Cardiac muscle cell (in vitro differentiated cells and primary cell): ENCODE measurements at regions not wholly inside any gene's neighbourhood (a gene's known extent, or its start where the extent isn't known, plus 50 kb on each side); places are given as distances from the start of the nearest gene placed in this dataset.

Experiments
- DNase-seq, 2 donors: peaks; one replicate each; pipeline versions ENCODE4 v3.0.0 to v3.0.0-alpha.2; 2010 to 2017; ENCODE audit warnings: low read depth in 1 of 2, low spot score in 1 of 2
- H3K27ac ChIP-seq: fragments of 200-600 bp; sonication (generic); 2 replicates; pipeline ENCODE4 v1.5.1; 2016
- H3K27me3 ChIP-seq: fragments of 200-600 bp; sonication (generic); 2 replicates; pipeline ENCODE4 v1.6.0; 2016; ENCODE audit warnings: control low read depth
- H3K36me3 ChIP-seq: fragments of 200-600 bp; sonication (generic); 2 replicates; pipeline ENCODE4 v1.5.1; 2016; ENCODE audit warnings: control low read depth
- H3K4me1 ChIP-seq: fragments of 200-600 bp; sonication (generic); 2 replicates; pipeline ENCODE4 v1.8.1; 2017; ENCODE audit warnings: low read depth, mild to moderate bottlenecking, mixed run types
- H3K4me3 ChIP-seq: fragments of 200-600 bp; sonication (generic); 2 replicates; pipeline ENCODE4 v1.5.1; 2016; ENCODE audit warnings: mild to moderate bottlenecking
- H3K9me3 ChIP-seq: fragments of 200-600 bp; sonication (generic); 2 replicates; pipeline ENCODE4 v1.5.1; 2017; ENCODE audit warnings: low read depth, mild to moderate bottlenecking, control low read depth
- CTCF ChIP-seq: IDR thresholded peaks from 2 replicates; pipeline ENCODE4 v1.5.1; 2012; ENCODE audit warnings: low read depth, mild to moderate bottlenecking, low read length

- Histone ChIP-seq H3K36me3 (no peaks in the 10 kb centered on the region), H3K4me3 (no peak overlapping the region), H3K9me3 (no peaks in the 10 kb centered on the region), H3K4me1 (no peaks in the 10 kb centered on the region), H3K27ac (no peak overlapping the region), H3K27me3 (no peaks in the 10 kb centered on the region)
- no peak for TF ChIP-seq CTCF
- no peak for DNase-seq
Measured at GRCh38 chr11:70759846-70760245, 361.5 kb downstream of the CTTN start.

GRCh38 chr11:70760416-70761020 is 362.2 kb downstream of the CTTN start:
- no peaks in the 10 kb centered on the region for H3K36me3 ChIP-seq
- no peak for DNase-seq
- H3K27me3 ChIP-seq: no peaks in the 10 kb centered on the region
- H3K4me1 ChIP-seq: no peaks in the 10 kb centered on the region
- no peaks in the 10 kb centered on the region for H3K9me3 ChIP-seq
- H3K4me3 ChIP-seq: no peak overlapping the region
- H3K27ac ChIP-seq: no peak overlapping the region
- no peak for TF ChIP-seq CTCF

GRCh38 chr11:70761094-70761907 is 363.0 kb downstream of the CTTN start:
- Histone ChIP-seq H3K36me3 (no peaks in the 10 kb centered on the region), H3K9me3 (no peaks in the 10 kb centered on the region), H3K27ac (no peak overlapping the region), H3K27me3 (no peaks in the 10 kb centered on the region), H3K4me3 (no peak overlapping the region), H3K4me1 (no peaks in the 10 kb centered on the region)
- no peak for TF ChIP-seq CTCF
- DNase-seq: no peak

GRCh38 chr11:70761908-70762337 is 363.6 kb downstream of the CTTN start:
- Histone ChIP-seq H3K9me3 (no peaks in the 10 kb centered on the region), H3K36me3 (no peaks in the 10 kb centered on the region), H3K27ac (no peak overlapping the region), H3K4me1 (no peaks in the 10 kb centered on the region), H3K27me3 (no peaks in the 10 kb centered on the region), H3K4me3 (no peak overlapping the region)
- TF ChIP-seq CTCF: no peak
- no peak for DNase-seq

- DNase-seq: no peak
- Histone ChIP-seq H3K4me3 (no peak overlapping the region), H3K27ac (no peak overlapping the region), H3K27me3 (no peaks in the 10 kb centered on the region), H3K4me1 (no peaks in the 10 kb centered on the region), H3K9me3 (no peaks in the 10 kb centered on the region), H3K36me3 (no peaks in the 10 kb centered on the region)
- no peak for TF ChIP-seq CTCF
Measured at GRCh38 chr11:70762810-70763209, 364.5 kb downstream of the CTTN start.
